GM19043 (cell line): ENCODE measurements at regions not wholly inside any gene's neighbourhood (a gene's known extent, or its start where the extent isn't known, plus 50 kb on each side); places are given as distances from the start of the nearest gene placed in this dataset.
A peak's percentile ranks its signal among the peaks of the same experiment; 100 is the strongest.

ENCODE experiments used
- ATAC-seq: cut with Tn5 transposase; IDR thresholded peaks from one replicate; pipeline ENCODE4 v1.9.1; 2021; ENCODE audit warnings: low read depth; ENCODE audit not compliant: unreplicated experiment

DNA sequence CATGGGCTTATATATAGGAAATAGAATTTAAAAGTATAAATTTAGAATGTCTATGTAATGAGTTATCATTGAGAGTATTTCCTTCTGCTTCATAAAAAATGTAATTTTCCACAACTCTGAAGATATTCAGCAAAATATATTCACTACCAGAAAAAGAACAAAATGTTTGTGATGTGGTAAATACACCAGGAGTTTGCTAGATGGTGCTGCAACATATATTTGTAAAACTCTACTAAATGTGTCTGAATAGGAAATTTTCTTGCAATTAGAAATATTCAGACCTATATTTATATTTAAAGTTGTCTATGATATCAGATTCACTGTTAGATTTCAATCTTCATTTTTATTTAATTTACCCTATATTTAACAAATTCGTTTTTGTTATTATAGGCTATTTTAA lies 201.1 kb downstream of the PPP1R3A start:
- no peak for ATAC-seq

DNA sequence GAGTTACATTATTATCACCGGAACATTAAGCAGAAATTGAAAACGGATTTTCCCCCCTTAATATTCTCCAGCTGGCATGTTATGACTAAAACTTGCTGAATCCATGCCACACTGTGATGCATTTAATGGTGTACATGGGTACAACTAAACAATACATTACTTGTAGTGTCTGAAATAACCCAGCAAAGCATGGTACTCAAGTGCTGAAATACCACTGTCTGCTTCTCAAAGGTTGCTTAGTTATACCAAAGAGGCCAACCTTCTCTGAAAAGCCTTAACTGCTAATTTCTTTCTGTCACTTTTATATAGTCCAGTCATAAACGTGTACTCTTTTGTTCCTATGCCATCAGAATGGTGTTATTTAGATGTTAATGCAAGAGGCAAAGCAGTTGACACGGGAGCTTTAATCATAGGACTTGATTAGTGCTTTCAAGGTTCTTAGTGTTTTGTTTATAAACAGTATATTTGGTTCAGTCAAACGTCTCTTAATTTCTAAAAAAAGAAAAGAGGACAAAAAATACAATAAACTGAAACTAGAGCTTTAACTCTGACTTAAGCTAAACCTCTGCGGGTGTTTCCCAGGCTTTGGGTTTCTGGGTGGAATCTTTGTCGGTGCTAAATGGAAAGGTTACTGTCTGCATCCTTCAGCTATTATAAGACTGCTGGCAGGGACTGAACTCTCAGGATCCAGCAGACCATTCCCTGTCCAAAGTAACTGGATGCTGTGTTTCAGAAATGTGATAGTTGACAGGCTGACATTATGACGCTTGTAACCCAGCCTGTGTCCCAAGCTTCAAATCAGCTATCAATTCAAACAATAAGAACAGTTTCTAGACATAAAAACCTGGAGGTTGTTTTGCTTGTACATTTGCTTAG lies 202.6 kb downstream of the PPP1R3A start:
- ATAC-seq, result no peak

DNA sequence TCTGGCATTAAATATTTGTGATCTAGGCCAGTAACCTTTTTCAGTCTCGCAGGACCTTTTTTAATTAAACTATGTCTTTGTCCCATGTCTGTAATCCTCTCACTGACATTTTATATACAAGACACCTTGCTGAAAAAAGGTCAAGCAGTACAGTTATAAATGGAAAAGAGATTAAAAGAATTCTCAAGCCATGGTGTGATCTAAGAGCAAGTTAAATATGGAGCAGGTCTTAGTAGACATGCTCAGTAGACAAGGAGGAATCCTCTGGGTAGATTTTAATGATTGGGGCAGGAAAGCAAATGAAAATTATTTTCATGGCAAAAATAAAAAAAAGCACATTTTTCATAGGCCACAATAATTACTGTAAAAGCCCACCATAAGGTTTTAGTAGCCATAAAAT lies 203.5 kb downstream of the PPP1R3A start:
- ATAC-seq, result no peak

DNA sequence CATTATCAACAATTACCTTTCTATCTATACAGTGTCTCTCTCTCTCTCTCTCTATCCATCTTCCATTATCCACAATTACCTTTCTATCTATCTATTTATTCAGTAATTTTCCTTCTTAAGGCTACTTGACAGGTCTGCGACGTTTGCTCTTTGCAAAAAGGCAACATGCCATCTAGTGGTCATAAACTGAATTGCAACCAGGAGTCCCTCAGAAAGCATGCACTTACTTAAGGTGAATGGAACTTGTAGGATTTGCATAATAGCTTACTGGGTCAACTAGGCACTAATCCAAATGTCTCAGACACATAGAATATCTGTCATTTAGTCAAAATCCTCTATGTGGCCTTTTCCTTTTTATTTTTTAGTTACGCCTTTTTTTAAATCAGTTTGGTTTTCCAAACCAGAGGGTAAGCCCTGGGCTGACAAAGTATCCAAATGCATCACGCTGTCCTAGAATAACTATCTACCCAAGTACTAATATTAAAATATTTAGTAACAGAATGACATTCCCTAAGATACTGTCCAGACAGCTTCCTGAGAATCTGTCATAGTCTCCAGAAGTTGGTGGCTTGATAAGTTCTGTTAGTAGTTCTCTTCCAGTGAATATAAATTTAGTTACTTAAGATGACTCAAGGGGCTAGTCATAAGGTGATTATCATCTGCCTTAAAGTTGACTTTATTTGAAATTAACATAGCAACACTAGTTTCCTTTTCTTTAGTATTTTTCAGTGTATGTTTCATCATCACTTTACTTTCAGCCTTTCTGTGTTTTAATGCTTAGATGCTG lies 208.3 kb downstream of the PPP1R3A start:
- ATAC-seq, result peak; percentile 92

DNA sequence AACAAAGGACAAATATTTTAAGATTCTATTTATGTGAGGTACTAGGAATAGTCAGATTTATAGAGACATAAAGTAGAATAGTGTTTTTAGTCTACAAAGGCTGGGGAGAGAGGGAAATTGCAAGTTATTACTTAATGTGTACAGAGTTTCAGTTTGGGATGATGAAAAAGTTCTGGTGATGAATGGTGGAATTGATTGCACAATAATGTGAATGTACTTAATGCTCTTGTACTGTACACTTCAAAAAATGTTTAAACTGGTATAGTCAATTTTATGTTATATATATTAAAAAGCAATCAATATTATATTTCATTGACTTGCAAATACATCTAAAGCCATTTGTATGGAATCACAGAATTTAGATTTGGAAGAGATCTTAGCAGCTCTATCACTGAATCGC lies 213.4 kb downstream of the PPP1R3A start:
- no peak for ATAC-seq

DNA sequence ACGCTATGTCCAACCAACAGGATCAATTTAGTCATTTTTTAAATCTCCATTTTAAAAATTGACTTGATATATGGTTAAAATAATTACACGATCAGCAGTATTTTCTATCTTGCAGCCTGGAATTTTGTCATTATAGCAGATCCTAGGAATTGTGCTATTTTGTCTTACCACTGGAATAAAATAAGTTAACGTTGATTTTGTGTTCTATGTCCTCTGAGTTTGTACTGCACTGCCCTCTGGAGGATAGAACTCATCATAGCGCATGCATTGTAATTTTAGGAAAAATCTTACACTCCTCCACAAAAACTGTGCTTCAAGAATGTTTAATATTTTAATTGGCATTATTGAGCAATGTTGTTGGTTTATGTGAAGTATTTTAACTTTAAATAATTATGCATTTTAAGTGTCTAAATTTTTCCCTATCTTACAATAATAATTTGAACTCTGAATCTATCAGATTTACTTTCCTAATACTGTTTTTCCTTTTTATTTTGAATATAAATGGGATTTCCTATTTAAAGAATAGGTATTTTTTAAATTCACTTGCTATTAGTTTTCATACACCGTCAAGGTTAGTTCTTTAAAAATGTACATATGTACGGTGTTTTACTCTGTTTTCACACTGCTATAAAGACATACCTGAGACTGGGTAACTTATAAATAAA lies 220.1 kb downstream of the PPP1R3A start:
- no peak for ATAC-seq

DNA sequence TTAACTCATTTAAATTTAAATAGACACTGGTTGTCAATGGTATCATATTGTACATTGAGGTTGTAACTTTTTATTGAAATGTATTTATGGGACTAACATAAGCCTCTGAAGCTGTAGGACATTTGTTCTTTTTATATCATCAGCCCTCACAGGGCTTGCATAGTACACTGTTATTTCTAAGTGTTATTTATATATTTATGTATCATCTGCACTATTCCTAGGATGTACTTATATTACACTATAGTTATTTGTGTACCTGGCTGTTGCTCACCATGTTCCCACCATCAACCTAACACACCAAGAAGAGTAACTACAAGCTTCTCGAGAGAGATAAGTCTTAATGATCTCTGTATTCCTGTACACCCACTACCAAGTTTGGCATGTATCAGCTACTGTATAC lies 224.7 kb downstream of the PPP1R3A start:
- ATAC-seq, result no peak

DNA sequence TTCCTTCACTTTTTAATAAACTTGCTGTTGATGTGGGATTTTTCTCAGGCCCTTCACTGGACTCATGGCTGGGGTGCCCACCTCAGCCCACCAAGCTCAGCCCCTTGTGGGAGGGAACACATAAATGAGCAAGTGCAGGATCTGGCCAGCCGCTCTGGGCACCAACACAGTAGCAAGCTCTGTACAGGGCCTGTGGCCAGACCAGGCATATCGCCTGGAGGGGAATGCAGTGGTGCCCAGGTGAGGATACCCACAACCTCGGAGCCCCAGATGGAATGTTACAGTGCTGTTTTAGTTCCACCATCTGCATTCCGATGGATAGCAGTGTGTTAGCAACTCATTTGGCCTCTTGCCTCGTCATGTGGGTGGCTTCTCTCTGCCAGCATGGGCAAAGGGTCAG lies 234.6 kb downstream of the PPP1R3A start:
- no peak for ATAC-seq

DNA sequence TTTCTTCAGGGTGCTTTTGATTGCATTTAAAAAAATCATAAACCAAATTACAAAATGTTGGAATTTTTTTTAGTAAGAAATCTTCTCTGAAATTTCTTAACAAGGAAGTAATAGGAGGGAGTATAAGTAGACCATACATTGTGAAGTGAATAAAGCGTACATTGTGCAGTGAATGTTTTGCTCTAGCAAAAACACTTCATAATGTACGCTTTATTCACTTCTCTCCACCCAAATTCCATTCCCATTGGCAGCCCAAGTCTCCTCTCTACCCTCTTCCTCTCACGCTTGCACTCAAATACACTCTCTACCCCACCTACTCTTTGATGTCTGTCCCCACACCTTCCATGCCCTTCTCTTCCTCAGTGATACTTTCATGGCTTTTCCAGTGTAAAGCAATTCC lies 241.0 kb downstream of the PPP1R3A start:
- no peak for ATAC-seq

DNA sequence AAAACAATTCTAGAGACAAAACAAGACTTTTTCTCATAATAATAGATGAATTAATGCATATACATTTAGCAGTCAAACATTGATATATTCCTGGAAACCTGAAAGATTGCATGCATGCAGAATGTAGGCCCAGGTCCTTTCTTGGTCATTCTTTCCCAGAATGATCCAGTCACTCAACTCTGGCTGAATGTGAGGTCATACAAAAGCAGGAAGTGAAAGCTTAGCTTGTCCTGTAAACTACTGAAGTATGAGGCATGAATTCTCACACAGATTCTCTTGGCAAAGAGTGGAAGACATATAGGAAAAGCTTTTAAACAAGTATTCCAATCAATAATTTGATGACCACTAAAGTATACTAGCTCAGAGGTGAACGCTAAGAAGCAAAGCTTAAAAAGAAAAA lies 253.9 kb downstream of the PPP1R3A start:
- ATAC-seq, result no peak

DNA sequence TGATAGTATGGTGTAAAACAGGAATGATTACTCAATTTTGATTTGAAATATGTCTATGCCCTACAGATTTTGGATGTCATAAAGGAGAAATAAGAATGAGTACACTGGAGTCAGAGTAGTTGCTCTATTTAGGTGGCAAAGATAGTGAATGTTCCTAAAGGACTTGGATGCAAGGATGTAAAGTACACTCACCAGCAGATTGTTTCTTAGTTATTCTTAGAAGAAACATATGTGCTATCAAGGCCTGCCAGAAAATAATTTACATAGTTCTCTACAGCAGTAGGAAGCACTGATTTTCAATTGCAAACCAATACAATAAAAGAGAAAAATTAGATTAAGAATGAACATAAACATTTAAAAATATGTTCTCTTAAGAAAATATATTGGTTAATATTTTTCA lies 259.4 kb downstream of the PPP1R3A start:
- ATAC-seq, result no peak

DNA sequence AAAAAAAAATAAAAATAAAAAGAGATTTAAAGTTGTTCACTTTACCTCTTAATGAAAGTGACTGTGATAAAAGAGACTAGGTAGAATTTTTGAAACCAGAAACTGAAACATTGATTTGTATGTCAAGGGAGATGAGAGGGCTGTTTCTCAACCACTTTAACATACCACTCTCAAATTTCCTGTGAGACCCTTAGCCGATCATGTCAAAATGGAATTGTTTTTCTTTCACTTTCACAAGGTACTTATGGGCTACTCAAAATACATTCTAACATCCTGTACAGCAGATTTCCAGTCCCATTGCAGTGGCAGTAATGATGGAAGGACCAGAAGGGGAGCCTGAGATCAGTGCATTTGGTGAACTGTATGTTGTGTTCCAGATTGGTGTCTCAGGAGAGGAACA lies 261.2 kb downstream of the PPP1R3A start:
- peak; percentile 80 for ATAC-seq

DNA sequence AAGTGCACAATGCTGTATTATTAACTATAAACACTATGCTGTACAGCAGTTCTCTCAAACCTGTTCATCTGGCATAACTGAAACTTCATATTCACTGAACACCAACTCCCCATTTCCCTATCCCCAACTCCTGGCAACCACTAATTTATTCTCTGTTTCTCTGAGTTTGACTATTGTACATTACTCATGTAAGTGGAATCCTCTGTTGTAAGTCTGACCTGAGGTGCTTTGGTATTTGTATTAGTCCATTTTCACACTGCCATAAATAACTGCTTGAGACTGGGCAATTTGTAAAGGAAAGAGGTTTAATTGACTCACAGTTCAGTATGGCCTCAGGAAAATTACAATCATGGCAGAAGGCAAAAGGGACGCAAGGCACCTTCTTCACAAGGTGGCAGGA lies 266.3 kb downstream of the PPP1R3A start:
- no peak for ATAC-seq

DNA sequence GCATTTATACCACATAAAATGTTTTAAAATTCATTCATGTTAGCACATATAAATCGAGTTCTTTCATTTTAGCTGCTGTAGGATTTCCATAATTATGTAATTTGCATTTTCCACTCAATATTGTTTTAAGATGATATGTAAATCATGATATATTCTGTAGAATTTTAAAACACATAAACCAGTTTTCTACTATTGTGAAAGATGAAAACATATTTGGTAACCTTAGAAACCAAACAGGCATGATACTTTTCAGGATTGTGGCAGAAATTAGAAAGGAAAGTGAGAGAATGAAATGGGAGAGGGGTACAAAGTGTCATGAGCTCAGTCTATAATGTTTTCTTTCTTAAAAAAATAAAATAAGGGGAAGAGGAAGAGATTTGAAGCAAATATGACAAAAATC lies 269.3 kb downstream of the PPP1R3A start:
- no peak for ATAC-seq

DNA sequence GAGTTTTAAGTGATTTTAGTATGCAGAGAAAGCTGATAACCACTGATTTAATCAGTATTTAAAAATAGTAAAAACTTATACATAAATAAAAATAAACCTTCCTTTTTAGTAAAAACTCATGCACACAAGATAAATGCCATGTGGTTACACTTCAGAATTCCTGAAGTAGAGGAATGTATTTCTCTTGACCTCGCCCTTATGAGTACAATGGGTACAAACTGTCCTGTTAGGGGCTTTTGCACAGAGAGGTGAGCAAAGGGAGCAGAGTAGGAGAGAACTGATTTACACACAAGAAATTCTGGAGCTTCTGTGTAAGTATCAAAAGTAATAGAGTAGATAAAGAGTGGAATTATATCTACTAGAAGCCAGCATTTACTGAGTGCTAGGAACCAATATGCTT lies 279.6 kb downstream of the PPP1R3A start:
- ATAC-seq, result no peak

DNA sequence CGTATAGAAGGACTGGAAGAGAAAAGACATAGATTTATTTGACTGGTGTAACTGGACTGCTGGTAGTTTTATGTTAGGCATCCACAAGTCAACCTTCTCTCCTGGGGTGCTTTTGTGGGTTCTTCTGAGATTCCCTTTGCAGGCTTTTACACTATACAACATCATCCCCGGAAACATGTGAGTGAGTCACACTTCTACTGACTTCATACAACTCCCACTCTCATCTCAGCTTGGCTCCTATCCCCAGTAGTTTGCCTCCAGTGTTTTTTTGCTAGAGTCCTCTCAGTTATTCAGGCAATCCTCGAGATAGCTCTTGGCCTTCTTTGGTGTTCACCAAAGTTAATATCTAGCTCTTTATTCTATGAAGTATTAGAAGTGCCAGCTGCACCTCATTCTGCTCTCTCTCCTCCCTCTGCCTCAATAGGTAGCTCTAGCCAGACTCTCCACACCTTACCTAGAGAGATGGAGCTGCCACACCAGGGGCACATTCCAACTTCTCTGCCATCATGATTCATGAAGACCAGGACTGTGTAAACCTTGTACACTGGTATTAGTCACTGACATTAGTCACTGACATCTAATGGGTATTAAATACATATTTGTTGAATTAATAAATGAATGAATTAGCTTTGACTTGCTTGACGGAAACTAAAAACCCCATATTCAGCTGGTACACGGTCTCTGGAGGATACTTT lies 281.9 kb downstream of the PPP1R3A start:
- no peak for ATAC-seq

DNA sequence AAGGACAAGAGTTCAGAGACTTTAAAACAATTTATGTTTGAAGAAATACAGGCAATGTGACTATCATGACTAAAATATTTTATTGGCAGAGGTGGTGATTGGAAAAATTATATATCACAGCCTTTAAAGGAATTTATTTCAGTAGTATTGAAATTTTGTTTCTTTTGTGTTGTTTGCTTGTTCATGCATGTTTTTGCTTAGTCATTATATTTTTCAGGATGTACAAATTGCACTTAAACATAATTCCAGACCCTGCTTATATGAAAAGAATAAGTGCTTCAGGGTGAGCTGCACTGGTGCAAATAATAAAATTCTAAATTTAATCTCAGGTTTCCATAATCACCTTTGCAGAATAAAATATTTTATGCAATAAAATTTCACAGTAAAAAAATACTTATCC lies 283.3 kb downstream of the PPP1R3A start:
- ATAC-seq, result no peak

DNA sequence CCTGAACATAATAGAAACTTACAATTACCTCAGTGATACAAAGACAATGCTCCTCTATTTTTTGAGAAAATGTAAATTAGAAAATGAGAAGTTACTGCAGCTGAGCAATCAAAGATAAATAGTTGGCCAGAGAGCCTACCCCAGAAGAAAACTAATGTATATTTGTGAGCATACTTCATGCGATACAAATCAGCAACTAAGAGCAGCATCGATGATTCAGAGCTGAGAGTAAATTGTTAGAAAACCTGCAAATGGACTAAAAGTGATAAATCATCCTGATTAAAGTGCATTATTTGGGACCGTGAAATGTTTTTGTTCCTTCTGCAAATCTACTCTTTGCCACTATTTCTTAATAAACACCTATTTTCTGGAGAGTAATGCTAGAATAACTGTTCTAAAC lies 285.7 kb downstream of the PPP1R3A start:
- no peak for ATAC-seq

DNA sequence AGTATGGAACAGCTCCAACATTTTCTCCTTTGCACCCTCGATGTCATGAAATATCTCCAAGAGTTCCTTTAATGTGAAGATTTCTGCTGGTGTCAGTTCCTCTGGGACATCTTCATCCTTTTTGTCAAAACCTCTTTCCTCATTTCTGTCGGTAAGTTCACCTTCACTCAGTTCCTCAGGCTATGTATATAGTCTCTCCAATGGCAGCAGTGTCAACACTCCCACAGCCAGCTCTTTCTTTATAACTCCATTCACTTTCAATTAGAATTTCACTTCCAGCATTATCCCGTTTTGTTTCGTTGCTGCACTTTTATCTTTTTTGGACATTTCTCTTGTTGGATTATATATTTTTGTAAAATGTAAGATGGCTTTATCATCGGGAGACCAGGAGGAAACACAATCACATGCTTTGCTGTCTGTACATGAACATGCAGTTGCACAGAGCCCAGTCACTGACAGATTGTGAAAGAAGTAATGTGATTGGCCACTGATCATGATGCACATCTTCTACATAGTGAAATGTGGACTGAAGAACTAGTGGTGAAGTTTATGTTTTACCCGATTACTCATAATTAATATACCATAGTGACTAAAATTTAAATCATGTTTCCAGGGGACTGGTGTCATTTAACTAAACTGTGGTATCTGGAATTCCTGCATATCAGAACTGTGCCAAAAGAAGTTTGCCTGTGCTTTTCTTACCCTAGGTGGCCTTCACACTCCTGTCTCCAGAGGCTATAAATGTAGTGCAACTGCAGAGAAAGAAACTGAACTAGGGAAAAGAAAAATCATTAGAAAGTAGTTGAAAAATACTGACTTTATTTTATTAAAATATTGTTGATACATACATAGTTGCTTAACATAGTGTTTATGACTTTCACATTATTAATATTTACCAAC lies 289.6 kb downstream of the PPP1R3A start:
- ATAC-seq, result no peak
